ENCODE measurements at regions not wholly inside any gene's neighbourhood (a gene's known extent, or its start where the extent isn't known, plus 50 kb on each side); places are given as distances from the start of the nearest gene placed in this dataset.

- no peak for DNase-seq (ENCODE audit: low spot score)
- in situ Hi-C loops (cut with MboI; ENCODE audit: low pct_unique_long_range_greater_than_20kb, low sequenced_read_pairs, unreplicated experiment), result no loop called here
- TF ChIP-seq CTCF (IDR thresholded peaks at IDR 0.05; ENCODE audit: extremely low read depth, insufficient read depth, missing control alignments), result no peak
Measured at GRCh38 chr1:3968851-3969250, 68.8 kb upstream of the C1orf174 start.

GRCh38 chr1:3971981-3972380 lies 71.9 kb upstream of the C1orf174 start:
- TF ChIP-seq CTCF (IDR thresholded peaks at IDR 0.05; ENCODE audit: extremely low read depth, insufficient read depth, missing control alignments), result no peak
- no peak for DNase-seq (ENCODE audit: low spot score)
- in situ Hi-C loops (cut with MboI; ENCODE audit: low pct_unique_long_range_greater_than_20kb, low sequenced_read_pairs, unreplicated experiment), result no loop called here

GRCh38 chr1:3975903-3976630 lies 76.0 kb upstream of the C1orf174 start:
- in situ Hi-C loops (cut with MboI; ENCODE audit: low pct_unique_long_range_greater_than_20kb, low sequenced_read_pairs, unreplicated experiment), result no loop called here
- TF ChIP-seq CTCF (IDR thresholded peaks at IDR 0.05; ENCODE audit: extremely low read depth, insufficient read depth, missing control alignments), result no peak
- DNase-seq (ENCODE audit: low spot score), result no peak

GRCh38 chr1:3976821-3977220 lies 76.7 kb upstream of the C1orf174 start:
- DNase-seq (ENCODE audit: low spot score), result no peak
- in situ Hi-C loops (cut with MboI; ENCODE audit: low pct_unique_long_range_greater_than_20kb, low sequenced_read_pairs, unreplicated experiment), result no loop called here

GRCh38 chr1:3978196-3978989 lies 78.3 kb upstream of the C1orf174 start:
- in situ Hi-C loops (cut with MboI; ENCODE audit: low pct_unique_long_range_greater_than_20kb, low sequenced_read_pairs, unreplicated experiment), result no loop called here
- no peak for DNase-seq (ENCODE audit: low spot score)
- TF ChIP-seq CTCF (IDR thresholded peaks at IDR 0.05; ENCODE audit: extremely low read depth, insufficient read depth, missing control alignments), result no peak

More at GRCh38 chr1:3976821-3977220, 76.7 kb upstream of the C1orf174 start:
- no peak for TF ChIP-seq CTCF (IDR thresholded peaks at IDR 0.05; ENCODE audit: extremely low read depth, insufficient read depth, missing control alignments)

- no peak for DNase-seq (ENCODE audit: low spot score)
- in situ Hi-C loops (cut with MboI; ENCODE audit: low pct_unique_long_range_greater_than_20kb, low sequenced_read_pairs, unreplicated experiment), result no loop called here
- TF ChIP-seq CTCF (IDR thresholded peaks at IDR 0.05; ENCODE audit: extremely low read depth, insufficient read depth, missing control alignments), result no peak
Measured at GRCh38 chr1:3978990-3979325, 78.9 kb upstream of the C1orf174 start.
